ENCODE measurements at regions not wholly inside any gene's neighbourhood (a gene's known extent, or its start where the extent isn't known, plus 50 kb on each side); places are given as distances from the start of the nearest gene placed in this dataset.
A peak's percentile ranks its signal among the peaks of the same experiment; 100 is the strongest.

DNA sequence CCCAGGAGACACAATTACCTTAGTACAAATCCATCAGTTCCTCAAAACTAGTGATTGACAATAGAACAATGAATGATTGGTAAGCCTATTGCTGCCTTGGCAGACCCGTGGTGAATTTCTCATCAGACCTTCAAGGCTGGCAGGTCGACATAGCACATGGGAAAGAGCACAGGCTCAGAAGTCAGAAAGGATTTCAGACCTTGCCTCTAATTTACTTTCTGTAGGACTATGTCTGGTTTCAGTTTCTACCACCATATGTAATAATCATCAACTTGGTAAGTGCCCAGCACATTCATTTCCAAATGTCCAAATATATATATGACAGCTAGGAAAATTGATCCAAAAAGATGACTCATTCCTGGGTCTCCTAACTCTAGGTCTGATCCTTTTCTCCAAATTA lies 62.5 kb upstream of the GRHL3 start:
- H3K36me3 ChIP-seq: no peaks in the 10 kb centered on the region
- no peak for DNase-seq
- H3K4me1 ChIP-seq: peaks cover 0 to 19% (median 0%) of the 10 kb centered on the region in 6 donors
- 64 to 81% (median 74%) methylated on average over 2 of the region's 2 CpGs for WGBS, 5 donors
- no peaks in the 10 kb centered on the region for H3K9me3 ChIP-seq
- H3K4me3 ChIP-seq: no peak overlapping the region
- peak overlapping the region in 2 of 8 donors; percentile 80 to 86 for H3K27ac ChIP-seq
- H3K27me3 ChIP-seq (replicated peaks in 1 of 7): peaks cover 0 to 23% (median 0%) of the 10 kb centered on the region in 7 donors
- no peak for TF ChIP-seq CTCF (IDR thresholded peaks at IDR 0.05 in 8 of 11, conservative IDR thresholded peaks at IDR 0.05 in 3 of 11)
- no peak for TF ChIP-seq POLR2AphosphoS5 (IDR thresholded peaks at IDR 0.05)
- no peak for TF ChIP-seq POLR2A (IDR thresholded peaks at IDR 0.05)
- intact Hi-C loops (cut with DNase I; ENCODE audit: low total_unique reads): no loop called here

DNA sequence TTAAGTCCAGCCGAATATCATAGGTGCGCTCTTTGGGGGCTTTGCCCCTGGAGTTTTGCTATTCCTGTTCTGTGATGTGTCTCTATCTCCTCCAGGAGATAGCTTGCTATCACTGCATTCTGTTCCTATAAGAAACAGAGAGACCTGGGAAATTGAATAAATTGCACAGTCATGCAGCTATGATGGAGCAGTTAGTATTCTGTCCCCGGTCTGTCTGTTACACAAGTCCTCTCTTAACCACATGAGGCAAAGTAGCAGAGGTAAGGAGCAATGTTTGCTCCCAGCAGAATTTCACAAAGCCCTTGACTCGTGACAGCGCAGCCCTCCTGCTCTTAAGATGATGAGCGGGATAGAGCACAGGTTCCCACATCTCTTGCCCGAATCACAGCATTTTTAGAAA lies 63.9 kb upstream of the GRHL3 start:
- no peaks in the 10 kb centered on the region for H3K9me3 ChIP-seq
- DNase-seq: no peak
- H3K4me3 ChIP-seq: no peak overlapping the region
- no peaks in the 10 kb centered on the region for H3K36me3 ChIP-seq
- 69 to 88% (median 79%) methylated on average over 7 of the region's 7 CpGs for WGBS, 5 donors
- intact Hi-C loops (cut with DNase I; ENCODE audit: low total_unique reads): no loop called here
- no peak for TF ChIP-seq CTCF (IDR thresholded peaks at IDR 0.05 in 8 of 11, conservative IDR thresholded peaks at IDR 0.05 in 3 of 11)
- TF ChIP-seq POLR2AphosphoS5 (IDR thresholded peaks at IDR 0.05): no peak
- no peak for TF ChIP-seq POLR2A (IDR thresholded peaks at IDR 0.05)
- peaks cover 0 to 23% (median 0%) of the 10 kb centered on the region in 7 donors for H3K27me3 ChIP-seq (replicated peaks in 1 of 7)
- peaks cover 0 to 19% (median 0%) of the 10 kb centered on the region in 6 donors for H3K4me1 ChIP-seq
- peak overlapping the region in 6 of 8 donors; percentile 28 to 86 (median 60) for H3K27ac ChIP-seq

- WGBS, 5 donors: 83 to 92% (median 85%) methylated on average over 9 of the region's 9 CpGs
- peak overlapping the region in 6 of 8 donors; percentile 28 to 86 (median 60) for H3K27ac ChIP-seq
- intact Hi-C loops (cut with DNase I; ENCODE audit: low total_unique reads): no loop called here
Measured at GRCh38 chr1:24254783-24255182, 64.4 kb upstream of the GRHL3 start.

DNA sequence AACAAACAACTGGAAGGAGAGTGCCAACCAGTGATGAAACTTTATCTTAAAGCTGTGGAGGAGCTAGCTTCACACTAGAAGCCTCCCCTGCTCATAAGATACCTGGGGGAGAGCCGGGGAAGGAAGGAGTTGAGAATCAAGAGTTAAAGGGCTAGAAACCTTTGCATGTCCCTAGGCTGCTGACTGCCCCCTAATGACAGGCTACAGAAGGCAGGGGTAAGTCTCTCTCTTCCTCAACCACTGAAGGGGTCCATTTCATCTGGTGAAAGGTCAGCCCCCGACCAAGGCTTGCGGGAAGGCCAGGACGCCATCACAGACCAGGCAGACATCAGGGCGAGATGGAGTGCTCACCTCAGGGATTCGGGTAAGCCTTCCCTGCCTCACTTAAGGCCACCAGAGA lies 65.6 kb upstream of the GRHL3 start:
- no peak overlapping the region for H3K4me3 ChIP-seq
- no peaks in the 10 kb centered on the region for H3K9me3 ChIP-seq
- peaks cover 0 to 19% (median 0%) of the 10 kb centered on the region in 6 donors for H3K4me1 ChIP-seq
- intact Hi-C loops (cut with DNase I; ENCODE audit: low total_unique reads): no loop called here
- DNase-seq: no peak
- no peaks in the 10 kb centered on the region for H3K36me3 ChIP-seq
- TF ChIP-seq POLR2A (IDR thresholded peaks at IDR 0.05) (no peak), CTCF (IDR thresholded peaks at IDR 0.05 in 8 of 11, conservative IDR thresholded peaks at IDR 0.05 in 3 of 11) (no peak), POLR2AphosphoS5 (IDR thresholded peaks at IDR 0.05) (no peak)
- WGBS, 5 donors: 79 to 94% (median 88%) methylated on average over 6 of the region's 6 CpGs
- peaks cover 0 to 17% (median 0%) of the 10 kb centered on the region in 7 donors for H3K27me3 ChIP-seq (replicated peaks in 1 of 7)
- peak overlapping the region in 4 of 8 donors; percentile 5 to 86 (median 54) for H3K27ac ChIP-seq

More at GRCh38 chr1:24254783-24255182, 64.4 kb upstream of the GRHL3 start:
- no peaks in the 10 kb centered on the region for H3K9me3 ChIP-seq
- no peak for DNase-seq
- no peaks in the 10 kb centered on the region for H3K36me3 ChIP-seq
- peaks cover 0 to 23% (median 0%) of the 10 kb centered on the region in 7 donors for H3K27me3 ChIP-seq (replicated peaks in 1 of 7)
- H3K4me3 ChIP-seq: no peak overlapping the region
- peaks cover 0 to 19% (median 0%) of the 10 kb centered on the region in 6 donors for H3K4me1 ChIP-seq
- TF ChIP-seq POLR2A (IDR thresholded peaks at IDR 0.05): no peak
- TF ChIP-seq POLR2AphosphoS5 (IDR thresholded peaks at IDR 0.05): no peak
- TF ChIP-seq CTCF (IDR thresholded peaks at IDR 0.05 in 8 of 11, conservative IDR thresholded peaks at IDR 0.05 in 3 of 11): no peak

Measured in spleen (tissue), 11 donors.